ENCODE measurements at regions not wholly inside any gene's neighbourhood (a gene's known extent, or its start where the extent isn't known, plus 50 kb on each side); places are given as distances from the start of the nearest gene placed in this dataset.

DNA sequence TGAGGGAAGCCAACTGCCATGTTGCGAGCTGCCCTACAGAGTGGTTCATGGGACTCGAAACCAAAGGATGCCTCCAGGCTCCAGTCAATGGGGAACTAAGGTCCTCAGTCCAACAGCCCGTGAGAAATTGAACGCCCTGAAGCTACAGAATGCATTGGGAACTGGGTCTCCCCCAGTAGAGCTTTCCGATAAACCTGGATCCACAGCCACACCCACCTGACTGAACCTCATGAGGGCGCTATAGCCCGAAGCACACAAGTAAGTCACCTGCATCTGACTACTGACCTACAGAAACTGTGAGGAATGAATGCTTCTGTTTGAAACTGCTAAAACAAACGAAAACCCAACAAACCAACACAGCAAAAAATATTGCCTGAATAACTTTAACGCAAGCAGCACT, 1297.7 kb downstream of the AACS start:
- Histone ChIP-seq H3K23ac (ENCODE audit: insufficient read length, low read depth, low read length) (no peak overlapping the region), H3K79me1 (ENCODE audit: insufficient read depth, low read depth, low read length, poor library complexity, severe bottlenecking) (no peaks in the 10 kb centered on the region), H3K79me2 (ENCODE audit: insufficient read depth, low read length) (no peaks in the 10 kb centered on the region), H3K4me2 (ENCODE audit: insufficient read depth, insufficient read length, low read length) (no peak overlapping the region), H4K5ac (ENCODE audit: insufficient read length, low read depth, low read length) (no peak overlapping the region), H2BK120ac (ENCODE audit: low read depth, low read length, poor library complexity, severe bottlenecking) (no peak overlapping the region), H3K18ac (ENCODE audit: insufficient read length, low read depth, low read length) (no peak overlapping the region), H2BK20ac (ENCODE audit: low read depth, low read length, poor library complexity, severe bottlenecking) (no peak overlapping the region), H3K27me3 (ENCODE audit: insufficient read depth, low read length) (no peaks in the 10 kb centered on the region), H2AFZ (ENCODE audit: low read length) (peak overlapping the region; percentile 74), H3K23me2 (ENCODE audit: insufficient read length, low read depth, low read length, poor library complexity, severe bottlenecking) (no peaks in the 10 kb centered on the region), H2BK5ac (ENCODE audit: insufficient read length, low read length) (no peak overlapping the region), H4K8ac (replicated peaks; ENCODE audit: insufficient read length, low read depth, low read length) (no peak overlapping the region), H3K14ac (ENCODE audit: insufficient read depth, low read length) (no peak overlapping the region), H2BK12ac (ENCODE audit: insufficient read length, low read depth, low read length) (no peak overlapping the region), H3K4me1 (ENCODE audit: insufficient read depth, low read length) (no peaks in the 10 kb centered on the region), H3K9me3 (ENCODE audit: control insufficient read depth, low read depth, low read length) (no peaks in the 10 kb centered on the region), H4K20me1 (ENCODE audit: control insufficient read depth, insufficient read depth, insufficient read length) (no peaks in the 10 kb centered on the region), H3T11ph (ENCODE audit: low read length) (no peak overlapping the region), H2BK15ac (ENCODE audit: low read depth, low read length) (no peak overlapping the region), H4K91ac (ENCODE audit: insufficient read length, low read depth, low read length) (no peak overlapping the region), H3K4ac (ENCODE audit: low read depth, low read length) (no peak overlapping the region), H3K9ac (ENCODE audit: extremely low read depth, insufficient read length, low read length) (no peak overlapping the region), H3K56ac (ENCODE audit: insufficient read length, low read depth, low read length) (no peak overlapping the region), H3K27ac (ENCODE audit: insufficient read length, low read depth, low read length) (no peak overlapping the region), H2AK5ac (ENCODE audit: insufficient read length, low read length) (no peak overlapping the region)
- Mint-ChIP-seq H3K36me3 (ENCODE audit: insufficient read depth in 1 of 3, low read depth in 3 of 3) (peaks cover 0 to 2% (median 0%) of the 10 kb centered on the region in 3 experiments; a peak in 2 of 7 replicates), H3K27ac (peak overlapping the region in 1 of 3 experiments; percentile 92; a peak in 2 of 7 replicates), H3K9me3 (no peaks in the 10 kb centered on the region; a peak in 2 of 5 replicates), H3K4me1 (peaks cover 3 to 4% of the 10 kb centered on the region in 2 experiments), H3K27me3 (ENCODE audit: low read depth) (no peaks in the 10 kb centered on the region), H3K4me3 (peak overlapping the region in 1 of 2 experiments; percentile 46; a peak in 2 of 5 replicates)
- TF ChIP-seq, protein P1, sequence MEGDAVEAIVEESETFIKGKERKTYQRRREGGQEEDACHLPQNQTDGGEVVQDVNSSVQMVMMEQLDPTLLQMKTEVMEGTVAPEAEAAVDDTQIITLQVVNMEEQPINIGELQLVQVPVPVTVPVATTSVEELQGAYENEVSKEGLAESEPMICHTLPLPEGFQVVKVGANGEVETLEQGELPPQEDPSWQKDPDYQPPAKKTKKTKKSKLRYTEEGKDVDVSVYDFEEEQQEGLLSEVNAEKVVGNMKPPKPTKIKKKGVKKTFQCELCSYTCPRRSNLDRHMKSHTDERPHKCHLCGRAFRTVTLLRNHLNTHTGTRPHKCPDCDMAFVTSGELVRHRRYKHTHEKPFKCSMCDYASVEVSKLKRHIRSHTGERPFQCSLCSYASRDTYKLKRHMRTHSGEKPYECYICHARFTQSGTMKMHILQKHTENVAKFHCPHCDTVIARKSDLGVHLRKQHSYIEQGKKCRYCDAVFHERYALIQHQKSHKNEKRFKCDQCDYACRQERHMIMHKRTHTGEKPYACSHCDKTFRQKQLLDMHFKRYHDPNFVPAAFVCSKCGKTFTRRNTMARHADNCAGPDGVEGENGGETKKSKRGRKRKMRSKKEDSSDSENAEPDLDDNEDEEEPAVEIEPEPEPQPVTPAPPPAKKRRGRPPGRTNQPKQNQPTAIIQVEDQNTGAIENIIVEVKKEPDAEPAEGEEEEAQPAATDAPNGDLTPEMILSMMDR (conservative IDR thresholded peaks at IDR 0.05), result peak; percentile 80
- DNase-seq, result peak; percentile 88
- no CpG with 5 or more reads among the region's 9 CpGs for WGBS (ENCODE audit: extremely low coverage, insufficient read length, low lambda C conversion rate)

Measured in H9 (cell line).